Gastroesophageal sphincter (tissue), 4 donors: ENCODE measurements at regions not wholly inside any gene's neighbourhood (a gene's known extent, or its start where the extent isn't known, plus 50 kb on each side); places are given as distances from the start of the nearest gene placed in this dataset.

Experiments used
- ATAC-seq: fragments of 150-250 bp; one replicate; pipeline ENCODE4 v1.9.1; 2016; ENCODE audit warnings: mild to moderate bottlenecking, moderate library complexity
- H3K27ac ChIP-seq, 4 donors: fragments of 200-600 bp; sonication (generic) in 3 of 4; 1 replicate in 3 of 4; 2 replicates in 1 of 4; pipeline ENCODE4 v1.5.1; 2016 to 2019
- H3K27me3 ChIP-seq: fragments of 200-600 bp; sonication (generic); one replicate; pipeline ENCODE4 v1.5.1; 2019
- H3K36me3 ChIP-seq, 2 donors: fragments of 200-600 bp; sonication (generic); one replicate each; pipeline ENCODE4 v1.5.1; 2019; ENCODE audit warnings: control low read depth in 1 of 2
- H3K4me1 ChIP-seq, 3 donors: fragments of 200-600 bp; sonication (generic); 1 replicate in 2 of 3; 2 replicates in 1 of 3; pipeline ENCODE4 v1.5.1; 2016 to 2019; ENCODE audit warnings: control low read depth in 2 of 3
- H3K4me3 ChIP-seq, 2 donors: fragments of 200-600 bp; sonication (generic); one replicate each; pipeline ENCODE4 v1.5.1; 2019; ENCODE audit warnings: mild to moderate bottlenecking in 1 of 2, moderate library complexity in 1 of 2
- H3K9me3 ChIP-seq, 3 donors: fragments of 200-600 bp; sonication (generic); one replicate each; pipeline ENCODE4 v1.5.1; 2017 to 2019; ENCODE audit warnings: control low read depth in 2 of 3
- CTCF ChIP-seq, 4 experiments: fragments of 200-600 bp in 2 of 4; fragments of 450-650 bp in 2 of 4; sonication (generic) in 1 of 4; IDR thresholded peaks; one replicate each; pipeline ENCODE4 v1.5.1; 2017 to 2019; ENCODE audit warnings: antibody characterized with exemption in 4 of 4, mild to moderate bottlenecking in 2 of 4, moderate library complexity in 2 of 4
- EP300 ChIP-seq: sonication (generic); formaldehyde crosslinking; IDR thresholded peaks from one replicate; pipeline ENCODE4 v1.6.1; 2017; ENCODE audit warnings: antibody characterized with exemption, mild to moderate bottlenecking
- POLR2A ChIP-seq, 2 donors: fragments of 450-650 bp; IDR thresholded peaks; one replicate each; pipeline ENCODE4 v1.6.1; 2017; ENCODE audit warnings: antibody characterized with exemption in 2 of 2, mild to moderate bottlenecking in 2 of 2, moderate library complexity in 1 of 2
- POLR2AphosphoS5 ChIP-seq: sonication (generic); formaldehyde crosslinking; IDR thresholded peaks from one replicate; pipeline ENCODE4 v1.6.1; 2017; ENCODE audit warnings: antibody characterized with exemption
- WGBS, 2 donors: methylation state at CpG; one replicate each; pipeline ENCODE4 v1.1.5; 2018; ENCODE audit warnings: low coverage in 1 of 2; 5-methylcytosine and 5-hydroxymethylcytosine counted together

- Histone ChIP-seq H3K36me3 (no peaks in the 10 kb centered on the region), H3K4me3 (no peak overlapping the region), H3K4me1 (peaks cover 0 to 15% (median 3%) of the 10 kb centered on the region in 3 donors), H3K9me3 (no peaks in the 10 kb centered on the region), H3K27me3 (no peaks in the 10 kb centered on the region), H3K27ac (no peak overlapping the region)
- WGBS, 2 donors = 4 to 33% methylated on average over 1 to 2 of the region's 2 CpGs
- no peak for ATAC-seq
- no peak for TF ChIP-seq EP300
- TF ChIP-seq POLR2AphosphoS5 = no peak
- TF ChIP-seq CTCF (IDR thresholded peaks at IDR 0.05) = no peak
- no peak for TF ChIP-seq POLR2A (IDR thresholded peaks at IDR 0.05)
Measured at GRCh38 chr2:67311536-67311935, 85.6 kb upstream of the ETAA1 start.

GRCh38 chr2:67312871-67313270 is 84.3 kb upstream of the ETAA1 start:
- H3K4me3 ChIP-seq = no peak overlapping the region
- H3K9me3 ChIP-seq = no peaks in the 10 kb centered on the region
- no peak for ATAC-seq
- H3K27ac ChIP-seq = no peak overlapping the region
- no CpG with 5 or more reads among the region's 1 CpG for WGBS, 2 donors
- H3K27me3 ChIP-seq = no peaks in the 10 kb centered on the region
- TF ChIP-seq EP300 (no peak), POLR2A (IDR thresholded peaks at IDR 0.05) (no peak), POLR2AphosphoS5 (no peak), CTCF (IDR thresholded peaks at IDR 0.05) (no peak)
- no peaks in the 10 kb centered on the region for H3K36me3 ChIP-seq
- H3K4me1 ChIP-seq = peaks cover 0 to 21% (median 3%) of the 10 kb centered on the region in 3 donors

GRCh38 chr2:67313536-67313935 is 83.6 kb upstream of the ETAA1 start:
- ATAC-seq = no peak
- H3K36me3 ChIP-seq = no peaks in the 10 kb centered on the region
- no peak overlapping the region for H3K4me3 ChIP-seq
- TF ChIP-seq CTCF (IDR thresholded peaks at IDR 0.05) (no peak), POLR2AphosphoS5 (no peak), EP300 (no peak), POLR2A (IDR thresholded peaks at IDR 0.05) (no peak)
- no peaks in the 10 kb centered on the region for H3K27me3 ChIP-seq
- peaks cover 0 to 27% (median 3%) of the 10 kb centered on the region in 3 donors for H3K4me1 ChIP-seq
- WGBS, 2 donors = 35 to 57% methylated on average over 1 of the region's 1 CpG
- no peaks in the 10 kb centered on the region for H3K9me3 ChIP-seq
- no peak overlapping the region for H3K27ac ChIP-seq

- Histone ChIP-seq H3K4me1 (peaks cover 0 to 45% (median 17%) of the 10 kb centered on the region in 3 donors), H3K4me3 (no peak overlapping the region), H3K36me3 (no peaks in the 10 kb centered on the region), H3K27ac (no peak overlapping the region), H3K9me3 (no peaks in the 10 kb centered on the region), H3K27me3 (no peaks in the 10 kb centered on the region)
- no peak for ATAC-seq
- 100% methylated on average over 1 of the region's 1 CpG; no CpG with 5 or more reads in 1 of the 2 donors for WGBS, 2 donors
- TF ChIP-seq EP300 (no peak), POLR2A (IDR thresholded peaks at IDR 0.05) (no peak), POLR2AphosphoS5 (no peak), CTCF (IDR thresholded peaks at IDR 0.05) (no peak)
Measured at GRCh38 chr2:67318031-67318430, 79.1 kb upstream of the ETAA1 start.

GRCh38 chr2:67318563-67318962 is 78.6 kb upstream of the ETAA1 start:
- Histone ChIP-seq H3K27me3 (no peaks in the 10 kb centered on the region), H3K36me3 (no peaks in the 10 kb centered on the region), H3K4me1 (peaks cover 0 to 50% (median 21%) of the 10 kb centered on the region in 3 donors), H3K9me3 (no peaks in the 10 kb centered on the region), H3K4me3 (no peak overlapping the region), H3K27ac (peak overlapping the region in 1 of 4 donors; percentile 18)
- ATAC-seq = no peak
- WGBS, 2 donors = 70 to 73% methylated on average over 3 of the region's 3 CpGs
- no peak for TF ChIP-seq POLR2A (IDR thresholded peaks at IDR 0.05)
- no peak for TF ChIP-seq CTCF (IDR thresholded peaks at IDR 0.05)
- TF ChIP-seq POLR2AphosphoS5 = no peak
- no peak for TF ChIP-seq EP300
